ENCODE measurements at regions not wholly inside any gene's neighbourhood (a gene's known extent, or its start where the extent isn't known, plus 50 kb on each side); places are given as distances from the start of the nearest gene placed in this dataset.
"Not testable (repeated sequence)": the region's sequence is repeated elsewhere in the genome, so short reads cannot be mapped to it uniquely, and the experiment has no call there.

GRCh38 chrX:46367491-46367890 is 177.7 kb downstream of the ZNF674 start:
- in situ Hi-C loops (cut with MboI; ENCODE audit: low sequenced_read_pairs) = no loop called here

- in situ Hi-C loops (cut with MboI; ENCODE audit: low sequenced_read_pairs) = no loop called here
Measured at GRCh38 chrX:46366381-46367207, 178.6 kb downstream of the ZNF674 start.

GRCh38 chrX:46354481-46354880 is 190.7 kb downstream of the ZNF674 start:
- in situ Hi-C loops (cut with MboI; ENCODE audit: low sequenced_read_pairs) = no loop called here

- in situ Hi-C loops (cut with MboI; ENCODE audit: low sequenced_read_pairs) = no loop called here
Measured at GRCh38 chrX:46341767-46342322, 203.4 kb downstream of the ZNF674 start.

GRCh38 chrX:46340696-46341095 is 204.5 kb downstream of the ZNF674 start:
- in situ Hi-C loops (cut with MboI; ENCODE audit: low sequenced_read_pairs) = no loop called here

GRCh38 chrX:46333550-46333949 is 211.7 kb downstream of the ZNF674 start:
- in situ Hi-C loops (cut with MboI; ENCODE audit: low sequenced_read_pairs) = no loop called here

GRCh38 chrX:46330981-46331380 is 214.2 kb downstream of the ZNF674 start:
- in situ Hi-C loops (cut with MboI; ENCODE audit: low sequenced_read_pairs) = no loop called here

GRCh38 chrX:46330513-46330912 is 214.7 kb downstream of the ZNF674 start:
- in situ Hi-C loops (cut with MboI; ENCODE audit: low sequenced_read_pairs) = no loop called here

GRCh38 chrX:46328133-46328532 is 217.1 kb downstream of the ZNF674 start:
- in situ Hi-C loops (cut with MboI; ENCODE audit: low sequenced_read_pairs) = no loop called here

- in situ Hi-C loops (cut with MboI; ENCODE audit: low sequenced_read_pairs) = no loop called here
Measured at GRCh38 chrX:46327566-46328115, 217.6 kb downstream of the ZNF674 start.

- in situ Hi-C loops (cut with MboI; ENCODE audit: low sequenced_read_pairs) = no loop called here
Measured at GRCh38 chrX:46326161-46326560, 219.1 kb downstream of the ZNF674 start.

GRCh38 chrX:46325312-46325877 is 219.8 kb downstream of the ZNF674 start:
- in situ Hi-C loops (cut with MboI; ENCODE audit: low sequenced_read_pairs) = no loop called here

- in situ Hi-C loops (cut with MboI; ENCODE audit: low sequenced_read_pairs) = no loop called here
Measured at GRCh38 chrX:46324166-46324565, 221.1 kb downstream of the ZNF674 start.

- in situ Hi-C loops (cut with MboI; ENCODE audit: low sequenced_read_pairs) = not testable (repeated sequence)
Measured at GRCh38 chrX:46322929-46323328, 222.3 kb downstream of the ZNF674 start.

GRCh38 chrX:46321676-46322075 is 223.5 kb downstream of the ZNF674 start:
- in situ Hi-C loops (cut with MboI; ENCODE audit: low sequenced_read_pairs) = no loop called here

GRCh38 chrX:46319750-46320149 is 225.5 kb downstream of the ZNF674 start:
- in situ Hi-C loops (cut with MboI; ENCODE audit: low sequenced_read_pairs) = no loop called here

GRCh38 chrX:46318551-46318950 is 226.7 kb downstream of the ZNF674 start:
- in situ Hi-C loops (cut with MboI; ENCODE audit: low sequenced_read_pairs) = no loop called here

- in situ Hi-C loops (cut with MboI; ENCODE audit: low sequenced_read_pairs) = no loop called here
Measured at GRCh38 chrX:46317163-46317562, 228.1 kb downstream of the ZNF674 start.

GRCh38 chrX:46311581-46312120 is 233.6 kb downstream of the ZNF674 start:
- in situ Hi-C loops (cut with MboI; ENCODE audit: low sequenced_read_pairs) = no loop called here

- in situ Hi-C loops (cut with MboI; ENCODE audit: low sequenced_read_pairs) = no loop called here
Measured at GRCh38 chrX:46310815-46311497, 234.3 kb downstream of the ZNF674 start.

- in situ Hi-C loops (cut with MboI; ENCODE audit: low sequenced_read_pairs) = no loop called here
Measured at GRCh38 chrX:46308110-46308509, 237.1 kb downstream of the ZNF674 start.

Data from HL-60/S4 treated with retinoic acid at 250 ng/mL for 4 days and 3 days (cell line).